Vagina (tissue), 2 donors: ENCODE measurements at regions not wholly inside any gene's neighbourhood (a gene's known extent, or its start where the extent isn't known, plus 50 kb on each side); places are given as distances from the start of the nearest gene placed in this dataset.

Experiments
- DNase-seq, 2 donors: peaks; one replicate each; pipeline ENCODE4 v3.0.0-alpha.2; 2017; ENCODE audit errors: extremely low spot score in 2 of 2
- H3K27ac ChIP-seq: fragments of 200-600 bp; sonication (generic); one replicate; pipeline ENCODE4 v1.5.1; 2019
- H3K27me3 ChIP-seq: fragments of 200-600 bp; sonication (generic); one replicate; pipeline ENCODE4 v1.5.1; 2019
- H3K36me3 ChIP-seq, 2 donors: fragments of 200-600 bp; sonication (generic); one replicate each; pipeline ENCODE4 v1.5.1; 2017 to 2019
- H3K4me1 ChIP-seq: fragments of 200-600 bp; sonication (generic); one replicate; pipeline ENCODE4 v1.5.1; 2019
- H3K4me3 ChIP-seq, 2 donors: fragments of 200-600 bp; sonication (generic); 1 replicate in 1 of 2; 2 replicates in 1 of 2; pipeline ENCODE4 v1.5.1; 2016 to 2019
- H3K9me3 ChIP-seq: fragments of 200-600 bp; sonication (generic); one replicate; pipeline ENCODE4 v1.5.1; 2019
- CTCF ChIP-seq, 3 experiments: fragments of 450-650 bp in 2 of 3; fragments of 200-600 bp in 1 of 3; sonication (generic) in 1 of 3; IDR thresholded peaks; one replicate each; pipeline ENCODE4 v1.5.1; 2017 to 2019; ENCODE audit warnings: antibody characterized with exemption in 3 of 3, mild to moderate bottlenecking in 2 of 3, moderate library complexity in 2 of 3
- POLR2A ChIP-seq, 2 donors: fragments of 450-650 bp; IDR thresholded peaks; one replicate each; pipeline ENCODE4 v1.6.1; 2017; ENCODE audit warnings: antibody characterized with exemption in 2 of 2, mild to moderate bottlenecking in 2 of 2, moderate library complexity in 2 of 2
- POLR2AphosphoS5 ChIP-seq, 2 donors: sonication (generic); formaldehyde crosslinking; IDR thresholded peaks; one replicate each; pipeline ENCODE4 v1.9.0; 2017; ENCODE audit warnings: antibody characterized with exemption in 2 of 2, mild to moderate bottlenecking in 2 of 2, low read depth in 1 of 2; ENCODE audit not compliant: insufficient read depth in 1 of 2
- intact Hi-C: fragments of 100-400 bp; cut with DNase I; formaldehyde crosslinking; loops from one replicate; pipeline ENCODE4 v1.15.1; 2023

- Histone ChIP-seq H3K4me3 (no peak overlapping the region), H3K4me1 (peaks cover 29% of the 10 kb centered on the region), H3K36me3 (no peaks in the 10 kb centered on the region), H3K27ac (peak overlapping the region; percentile 59), H3K9me3 (no peaks in the 10 kb centered on the region), H3K27me3 (no peaks in the 10 kb centered on the region)
- DNase-seq, result no peak
- intact Hi-C loops, result no loop called here
- TF ChIP-seq POLR2AphosphoS5 (IDR thresholded peaks at IDR 0.05; ENCODE audit: insufficient read depth in 1 of 2, low read depth in 1 of 2) (no peak), CTCF (IDR thresholded peaks at IDR 0.05) (no peak), POLR2A (IDR thresholded peaks at IDR 0.05) (no peak)
Measured at GRCh38 chr1:54465351-54465811, 59.2 kb upstream of the SSBP3 start.

GRCh38 chr1:54464477-54465146, 58.4 kb upstream of the SSBP3 start:
- Histone ChIP-seq H3K27me3 (no peaks in the 10 kb centered on the region), H3K9me3 (no peaks in the 10 kb centered on the region), H3K4me3 (no peak overlapping the region), H3K27ac (peak overlapping the region; percentile 59), H3K4me1 (peaks cover 29% of the 10 kb centered on the region), H3K36me3 (no peaks in the 10 kb centered on the region)
- DNase-seq, result no peak
- TF ChIP-seq POLR2A (IDR thresholded peaks at IDR 0.05) (no peak), CTCF (IDR thresholded peaks at IDR 0.05) (no peak), POLR2AphosphoS5 (IDR thresholded peaks at IDR 0.05; ENCODE audit: insufficient read depth in 1 of 2, low read depth in 1 of 2) (no peak)
- intact Hi-C loops, result no loop called here

- TF ChIP-seq CTCF (IDR thresholded peaks at IDR 0.05) (no peak), POLR2A (IDR thresholded peaks at IDR 0.05) (no peak), POLR2AphosphoS5 (IDR thresholded peaks at IDR 0.05; ENCODE audit: insufficient read depth in 1 of 2, low read depth in 1 of 2) (no peak)
- no peaks in the 10 kb centered on the region for H3K27me3 ChIP-seq
- intact Hi-C loops, result no loop called here
- H3K4me3 ChIP-seq, result no peak overlapping the region
- H3K36me3 ChIP-seq, result no peaks in the 10 kb centered on the region
- peaks cover 29% of the 10 kb centered on the region for H3K4me1 ChIP-seq
- DNase-seq, result no peak
- H3K27ac ChIP-seq, result no peak overlapping the region
- no peaks in the 10 kb centered on the region for H3K9me3 ChIP-seq
Measured at GRCh38 chr1:54464031-54464476, 57.9 kb upstream of the SSBP3 start.

- Histone ChIP-seq H3K4me1 (peaks cover 29% of the 10 kb centered on the region), H3K27me3 (no peaks in the 10 kb centered on the region), H3K36me3 (no peaks in the 10 kb centered on the region), H3K9me3 (no peaks in the 10 kb centered on the region), H3K4me3 (no peak overlapping the region), H3K27ac (no peak overlapping the region)
- intact Hi-C loops, result no loop called here
- no peak for TF ChIP-seq CTCF (IDR thresholded peaks at IDR 0.05)
- TF ChIP-seq POLR2AphosphoS5 (IDR thresholded peaks at IDR 0.05; ENCODE audit: insufficient read depth in 1 of 2, low read depth in 1 of 2), result no peak
- TF ChIP-seq POLR2A (IDR thresholded peaks at IDR 0.05), result no peak
- DNase-seq, result no peak
Measured at GRCh38 chr1:54463259-54464030, 57.3 kb upstream of the SSBP3 start.
